H9 (cell line): ENCODE measurements at regions not wholly inside any gene's neighbourhood (a gene's known extent, or its start where the extent isn't known, plus 50 kb on each side); places are given as distances from the start of the nearest gene placed in this dataset.

ENCODE experiments used
- DNase-seq: peaks from one replicate; pipeline ENCODE4 v3.0.0-alpha.2; 2017
- H2AFZ ChIP-seq: one replicate; pipeline ENCODE4 v1.6.1; 2013; ENCODE audit warnings: mild to moderate bottlenecking, low read length, control low read depth, moderate library complexity
- H2AK5ac ChIP-seq: 2 replicates; pipeline ENCODE4 v1.6.1; 2013; ENCODE audit warnings: low read length, control low read depth, mixed read lengths; ENCODE audit not compliant: insufficient read length
- H2BK120ac ChIP-seq: one replicate; pipeline ENCODE4 v1.6.1; 2013; ENCODE audit warnings: low read depth, mild to moderate bottlenecking, low read length, control low read depth, inconsistent platforms; ENCODE audit not compliant: poor library complexity, severe bottlenecking
- H2BK12ac ChIP-seq: 2 replicates; pipeline ENCODE4 v1.6.1; 2013; ENCODE audit warnings: low read length, control low read depth, mixed read lengths, low read depth; ENCODE audit not compliant: insufficient read length
- H2BK15ac ChIP-seq: 2 replicates; pipeline ENCODE4 v1.6.1; 2013; ENCODE audit warnings: low read depth, low read length, control low read depth
- H2BK20ac ChIP-seq: one replicate; pipeline ENCODE4 v1.6.1; 2013; ENCODE audit warnings: low read depth, mild to moderate bottlenecking, low read length, control low read depth, inconsistent platforms; ENCODE audit not compliant: poor library complexity, severe bottlenecking
- H2BK5ac ChIP-seq: 2 replicates; pipeline ENCODE4 v1.6.1; 2013; ENCODE audit warnings: low read length, control low read depth, mixed read lengths; ENCODE audit not compliant: insufficient read length
- H3K14ac ChIP-seq: 2 replicates; pipeline ENCODE4 v1.6.1; 2013; ENCODE audit warnings: low read length, control low read depth; ENCODE audit not compliant: insufficient read depth
- H3K18ac ChIP-seq: 2 replicates; pipeline ENCODE4 v1.6.1; 2013; ENCODE audit warnings: low read depth, mild to moderate bottlenecking, mixed read lengths, low read length, control low read depth; ENCODE audit not compliant: insufficient read length
- H3K23ac ChIP-seq: 2 replicates; pipeline ENCODE4 v1.6.1; 2013; ENCODE audit warnings: low read length, control low read depth, mixed read lengths, low read depth; ENCODE audit not compliant: insufficient read length
- H3K23me2 ChIP-seq: 2 replicates; pipeline ENCODE4 v1.6.1; 2013; ENCODE audit warnings: low read depth, mild to moderate bottlenecking, mixed read lengths, low read length, control low read depth; ENCODE audit not compliant: insufficient read length, poor library complexity, severe bottlenecking
- H3K27ac ChIP-seq: 2 replicates; pipeline ENCODE4 v1.5.1; 2013; ENCODE audit warnings: low read length, control low read depth, mixed read lengths, low read depth; ENCODE audit not compliant: insufficient read length
- H3K27me3 ChIP-seq: 2 replicates; pipeline ENCODE4 v1.6.1; 2013; ENCODE audit warnings: low read length, control low read depth, inconsistent platforms; ENCODE audit not compliant: insufficient read depth
- H3K4ac ChIP-seq: 2 replicates; pipeline ENCODE4 v1.6.1; 2013; ENCODE audit warnings: low read depth, mild to moderate bottlenecking, control low read depth, inconsistent platforms, low read length, moderate library complexity
- H3K4me1 ChIP-seq: 2 replicates; pipeline ENCODE4 v1.6.1; 2013; ENCODE audit warnings: low read length, control low read depth, inconsistent platforms; ENCODE audit not compliant: insufficient read depth
- H3K4me2 ChIP-seq: 2 replicates; pipeline ENCODE4 v1.6.1; 2013; ENCODE audit warnings: low read length, control low read depth, mixed read lengths; ENCODE audit not compliant: insufficient read length, insufficient read depth
- H3K56ac ChIP-seq: 2 replicates; pipeline ENCODE4 v1.6.1; 2013; ENCODE audit warnings: low read depth, mild to moderate bottlenecking, mixed read lengths, low read length, control low read depth; ENCODE audit not compliant: insufficient read length
- H3K79me1 ChIP-seq: 2 replicates; pipeline ENCODE4 v1.6.1; 2013; ENCODE audit warnings: low read depth, mild to moderate bottlenecking, moderate library complexity, low read length, control low read depth, inconsistent platforms; ENCODE audit not compliant: insufficient read depth, poor library complexity, severe bottlenecking
- H3K79me2 ChIP-seq: 2 replicates; pipeline ENCODE4 v1.6.1; 2013; ENCODE audit warnings: low read length, control low read depth, inconsistent platforms; ENCODE audit not compliant: insufficient read depth
- H3K9ac ChIP-seq: 2 replicates; pipeline ENCODE4 v1.6.1; 2013; ENCODE audit warnings: low read length, control low read depth, mixed read lengths; ENCODE audit not compliant: insufficient read length; ENCODE audit errors: extremely low read depth
- H3K9me3 ChIP-seq: one replicate; pipeline ENCODE4 v1.6.1; 2013; ENCODE audit warnings: low read depth, low read length, inconsistent platforms; ENCODE audit not compliant: control insufficient read depth
- H3T11ph ChIP-seq: one replicate; pipeline ENCODE4 v1.6.1; 2013; ENCODE audit warnings: mild to moderate bottlenecking, low read length, control low read depth, inconsistent platforms
- H4K20me1 ChIP-seq: one replicate; pipeline ENCODE4 v1.6.1; 2013; ENCODE audit not compliant: control insufficient read depth, insufficient read length, insufficient read depth
- H4K5ac ChIP-seq: 2 replicates; pipeline ENCODE4 v1.6.1; 2013; ENCODE audit warnings: low read depth, mild to moderate bottlenecking, mixed read lengths, low read length, control low read depth; ENCODE audit not compliant: insufficient read length
- H4K8ac ChIP-seq: replicated peaks from 2 replicates; pipeline ENCODE4 v1.6.1; 2013; ENCODE audit warnings: low read length, control low read depth, mixed read lengths, low read depth; ENCODE audit not compliant: insufficient read length
- H4K91ac ChIP-seq: 2 replicates; pipeline ENCODE4 v1.6.1; 2013; ENCODE audit warnings: low read depth, mild to moderate bottlenecking, moderate library complexity, mixed read lengths, low read length, control low read depth; ENCODE audit not compliant: insufficient read length
- H3K27ac Mint-ChIP-seq, 3 experiments: 2 replicates in 2 of 3; 3 replicates in 1 of 3; pipeline ENCODE4 v1.8.0; 2020 to 2021; ENCODE audit warnings: mixed read lengths in 3 of 3, mild to moderate bottlenecking in 1 of 3, moderate library complexity in 1 of 3
- H3K27me3 Mint-ChIP-seq: 2 replicates; pipeline ENCODE4 v1.8.0; 2021; ENCODE audit warnings: low read depth, mild to moderate bottlenecking, moderate library complexity, mixed read lengths
- H3K36me3 Mint-ChIP-seq, 3 experiments: 2 replicates in 2 of 3; 3 replicates in 1 of 3; pipeline ENCODE4 v1.8.0; 2020 to 2021; ENCODE audit warnings: low read depth in 3 of 3, mixed read lengths in 3 of 3; ENCODE audit not compliant: insufficient read depth in 1 of 3
- H3K4me1 Mint-ChIP-seq, 2 experiments: 2 replicates each; pipeline ENCODE4 v1.8.0; 2020; ENCODE audit warnings: mixed read lengths in 2 of 2
- H3K4me3 Mint-ChIP-seq, 2 experiments: 2 replicates in 1 of 2; 3 replicates in 1 of 2; pipeline ENCODE4 v1.8.0; 2020 to 2021; ENCODE audit warnings: mild to moderate bottlenecking in 2 of 2, mixed read lengths in 2 of 2, moderate library complexity in 1 of 2
- H3K9me3 Mint-ChIP-seq, 2 experiments: 2 replicates in 1 of 2; 3 replicates in 1 of 2; pipeline ENCODE4 v1.8.0; 2020; ENCODE audit warnings: mild to moderate bottlenecking in 2 of 2, mixed read lengths in 2 of 2, moderate library complexity in 1 of 2
- CTCF ChIP-seq: fragments of 200-600 bp; sonication (generic); conservative IDR thresholded peaks from 3 replicates; pipeline ENCODE4 v1.8.0; 2021; ENCODE audit warnings: antibody characterized with exemption, mild to moderate bottlenecking
- WGBS: extraction: QIAGEN DNeasy Blood & Tissue Kit; methylation state at CpG from one replicate; pipeline ENCODE4 v1.1.7; 2013; ENCODE audit warnings: missing lambda C conversion rate, low lambda C conversion rate, mixed read lengths; ENCODE audit not compliant: insufficient read length; ENCODE audit errors: extremely low coverage; 5-methylcytosine and 5-hydroxymethylcytosine counted together

- no peak for TF ChIP-seq CTCF
- no peak overlapping the region for H2BK120ac ChIP-seq
- no CpG with 5 or more reads among the region's 5 CpGs for WGBS
These were observed 125.0 kb upstream of the CCND2 start for GRCh38 chr12:4148418-4149056.

More at GRCh38 chr12:4148418-4149056, 125.0 kb upstream of the CCND2 start:
- no peaks in the 10 kb centered on the region for H3K79me1 ChIP-seq
- H3K27me3 ChIP-seq = no peaks in the 10 kb centered on the region
- Mint-ChIP-seq H3K4me1 (peaks cover 20 to 25% of the 10 kb centered on the region in 2 experiments), H3K27me3 (peaks cover 12% of the 10 kb centered on the region), H3K36me3 (peaks cover 2 to 11% (median 6%) of the 10 kb centered on the region in 3 experiments; a peak in 5 of 7 replicates), H3K27ac (peak overlapping the region in 1 of 3 experiments; percentile 70; a peak in 1 of 7 replicates), H3K4me3 (no peak overlapping the region), H3K9me3 (peaks cover 9 to 12% of the 10 kb centered on the region in 2 experiments)
- H3K27ac ChIP-seq = no peak overlapping the region
- H2AK5ac ChIP-seq = no peak overlapping the region
- no peak overlapping the region for H2BK20ac ChIP-seq
- no peak for DNase-seq
- H3T11ph ChIP-seq = no peak overlapping the region
- no peak overlapping the region for H3K18ac ChIP-seq
- H3K14ac ChIP-seq = no peak overlapping the region; the same call in 1 of the 2 replicates
- H3K4me1 ChIP-seq = peaks cover 11% of the 10 kb centered on the region
- no peak overlapping the region for H2AFZ ChIP-seq
- H4K8ac ChIP-seq = no peak overlapping the region
- no peaks in the 10 kb centered on the region for H3K9me3 ChIP-seq
- H3K23me2 ChIP-seq = no peaks in the 10 kb centered on the region
- no peak overlapping the region for H3K4me2 ChIP-seq
- no peaks in the 10 kb centered on the region for H4K20me1 ChIP-seq
- H4K91ac ChIP-seq = no peak overlapping the region
- H2BK12ac ChIP-seq = no peak overlapping the region
- H4K5ac ChIP-seq = no peak overlapping the region
- H3K56ac ChIP-seq = no peak overlapping the region
- H3K23ac ChIP-seq = no peak overlapping the region
- H2BK15ac ChIP-seq = no peak overlapping the region
- no peak overlapping the region for H2BK5ac ChIP-seq
- H3K9ac ChIP-seq = no peak overlapping the region
- H3K79me2 ChIP-seq = no peaks in the 10 kb centered on the region
- no peak overlapping the region for H3K4ac ChIP-seq
